WI38 (cell line): ENCODE measurements at regions not wholly inside any gene's neighbourhood (a gene's known extent, or its start where the extent isn't known, plus 50 kb on each side); places are given as distances from the start of the nearest gene placed in this dataset.

Experiments
- H3K4me3 ChIP-seq: 2 replicates; pipeline ENCODE4 v1.5.1; 2011; ENCODE audit warnings: low read depth, mild to moderate bottlenecking, control low read depth, low read length
- CTCF ChIP-seq: IDR thresholded peaks from 2 replicates; pipeline ENCODE4 v1.5.1; 2012; ENCODE audit warnings: low read depth, mild to moderate bottlenecking, control low read depth, low read length

- H3K4me3 ChIP-seq = no peak overlapping the region
- no peak for TF ChIP-seq CTCF
These were observed 94.0 kb upstream of the GNAO1 start for GRCh38 chr16:56097306-56097705.

- TF ChIP-seq CTCF = no peak
- H3K4me3 ChIP-seq = no peak overlapping the region
These were observed 97.1 kb upstream of the GNAO1 start for GRCh38 chr16:56094231-56094630.

GRCh38 chr16:56093055-56093454, 98.2 kb upstream of the GNAO1 start:
- no peak overlapping the region for H3K4me3 ChIP-seq
- TF ChIP-seq CTCF = no peak

GRCh38 chr16:56090076-56090475, 101.2 kb upstream of the GNAO1 start:
- no peak for TF ChIP-seq CTCF
- H3K4me3 ChIP-seq = no peak overlapping the region

- H3K4me3 ChIP-seq = no peak overlapping the region
- no peak for TF ChIP-seq CTCF
These were observed 103.7 kb upstream of the GNAO1 start for GRCh38 chr16:56087626-56088025.

GRCh38 chr16:56081371-56081770, 109.9 kb upstream of the GNAO1 start:
- no peak for TF ChIP-seq CTCF
- H3K4me3 ChIP-seq = no peak overlapping the region

GRCh38 chr16:56075732-56076388, 115.4 kb upstream of the GNAO1 start:
- no peak for TF ChIP-seq CTCF
- no peak overlapping the region for H3K4me3 ChIP-seq
